HEK293T (cell line): ENCODE measurements at regions not wholly inside any gene's neighbourhood (a gene's known extent, or its start where the extent isn't known, plus 50 kb on each side); places are given as distances from the start of the nearest gene placed in this dataset.

Experiments
- ELF4 ChIP-seq: fragments of 450-650 bp; IDR thresholded peaks from 2 replicates; pipeline ENCODE4 v1.6.1; 2017; ENCODE audit warnings: antibody characterized with exemption
- FOXK2 ChIP-seq: fragments of 450-650 bp; IDR thresholded peaks from 2 replicates; pipeline ENCODE4 v1.6.1; 2016; ENCODE audit warnings: mild to moderate bottlenecking
- FOXM1 ChIP-seq: fragments of 450-650 bp; IDR thresholded peaks from 2 replicates; pipeline ENCODE4 v1.6.1; 2017; ENCODE audit warnings: mild to moderate bottlenecking, borderline replicate concordance
- TARDBP ChIP-seq: fragments of 450-650 bp; IDR thresholded peaks from 2 replicates; pipeline ENCODE4 v1.6.1; 2016

- no peak for TF ChIP-seq ELF4
- TF ChIP-seq FOXK2: no peak
- no peak for TF ChIP-seq FOXM1
- no peak for TF ChIP-seq TARDBP
These were observed 102.1 kb upstream of the FHIT start for GRCh38 chr3:61353382-61353781.
